ENCODE measurements at regions not wholly inside any gene's neighbourhood (a gene's known extent, or its start where the extent isn't known, plus 50 kb on each side); places are given as distances from the start of the nearest gene placed in this dataset.
"Not testable (repeated sequence)": the region's sequence is repeated elsewhere in the genome, so short reads cannot be mapped to it uniquely, and the experiment has no call there.

DNA sequence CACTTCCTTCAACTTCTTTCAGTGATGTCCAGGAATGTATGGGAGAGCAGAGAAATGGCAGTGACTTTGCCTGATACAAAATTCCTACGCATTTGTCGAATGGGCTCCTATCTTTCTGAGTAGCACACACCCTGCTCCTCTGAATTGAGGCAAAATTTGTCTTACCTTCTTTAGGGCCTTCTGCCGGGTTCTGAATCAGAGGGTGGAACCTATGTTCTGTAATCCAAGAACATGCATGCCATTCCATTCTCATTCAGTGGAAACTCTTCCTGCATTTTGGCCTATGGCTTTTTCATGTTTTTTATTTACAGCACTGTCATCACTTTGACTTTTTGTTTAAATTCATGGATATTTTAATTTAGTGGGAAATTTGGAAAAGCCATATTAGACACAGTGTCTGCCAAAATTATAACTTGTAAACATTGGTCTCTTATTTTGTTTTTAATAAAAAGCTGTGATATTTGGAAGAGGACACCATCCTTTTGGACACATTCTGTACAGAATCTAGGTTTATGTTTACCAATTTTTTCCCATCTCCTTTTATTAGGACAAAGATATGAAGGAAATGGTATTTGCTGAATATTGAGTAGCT is 402.2 kb upstream of the FAR2 start:
- DNase-seq (no peak), ATAC-seq (no peak)
- POLR2A ChIA-PET, result no interaction called here
- Histone ChIP-seq H3K4me3 (ENCODE audit: low read length) (no peak overlapping the region), H3K36me3 (ENCODE audit: control insufficient read depth in 2 of 3, insufficient read depth in 3 of 3, low read length in 3 of 3) (no peaks in the 10 kb centered on the region), H3K4me1 (ENCODE audit: control insufficient read depth in 2 of 2, insufficient read depth in 2 of 2, low read length in 2 of 2) (no peaks in the 10 kb centered on the region), H3K27ac (ENCODE audit: low read depth, low read length) (no peak overlapping the region), H3K27me3 (ENCODE audit: control insufficient read depth in 2 of 2, insufficient read depth in 2 of 2, low read length in 2 of 2) (no peaks in the 10 kb centered on the region), H3K9me3 (ENCODE audit: control insufficient read depth in 2 of 3, low read length in 3 of 3) (no peaks in the 10 kb centered on the region)
- Mint-ChIP-seq H3K27ac (no peak overlapping the region), H3K4me3 (no peak overlapping the region), H3K36me3 (no peaks in the 10 kb centered on the region), H3K9me3 (peaks cover 0 to 11% (median 2%) of the 10 kb centered on the region in 11 donors), H3K27me3 (peaks cover 0 to 10% (median 4%) of the 10 kb centered on the region in 5 donors), H3K4me1 (peaks cover 0 to 2% (median 0%) of the 10 kb centered on the region in 7 donors)
- intact Hi-C loops (cut with micrococcal nuclease), result no loop called here
- CTCF ChIA-PET, result no interaction called here

DNA sequence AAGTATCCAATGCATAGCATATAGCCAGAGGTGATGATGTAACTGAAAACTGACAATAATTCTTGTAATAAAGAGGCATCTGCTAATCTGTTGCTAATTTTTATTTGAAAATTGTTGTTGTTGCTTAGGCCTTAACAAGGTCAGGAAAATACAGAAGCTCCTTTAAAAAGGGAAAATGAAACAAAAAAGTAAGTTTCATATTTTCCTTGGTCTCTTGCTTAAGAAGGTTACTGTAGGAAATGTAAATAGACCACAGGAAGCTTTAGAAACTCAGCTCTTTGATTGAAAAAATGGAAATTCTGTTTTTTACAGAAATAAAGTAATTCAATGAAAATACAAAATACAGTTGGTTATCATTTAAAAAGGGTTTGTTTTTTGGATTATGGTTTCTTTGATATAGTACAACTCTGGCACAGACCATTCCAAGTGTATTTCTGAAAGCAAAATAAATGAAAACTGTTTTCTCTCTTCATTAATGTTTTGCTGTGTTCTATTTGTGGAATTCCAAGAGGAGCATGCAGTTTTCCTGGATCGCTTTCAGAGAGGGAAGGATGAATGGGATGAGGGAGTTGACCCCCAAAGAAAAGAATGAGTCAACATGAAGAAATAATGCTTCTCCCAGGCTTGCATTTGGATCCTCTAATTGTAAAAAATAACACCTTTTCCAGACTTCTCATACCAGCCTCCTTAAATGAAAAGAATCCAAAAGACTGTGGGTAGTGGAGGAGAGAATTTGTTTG is 398.0 kb upstream of the FAR2 start:
- Histone ChIP-seq H3K27me3 (ENCODE audit: control insufficient read depth in 2 of 2, insufficient read depth in 2 of 2, low read length in 2 of 2) (no peaks in the 10 kb centered on the region), H3K27ac (ENCODE audit: low read depth, low read length) (no peak overlapping the region), H3K4me1 (ENCODE audit: control insufficient read depth in 2 of 2, insufficient read depth in 2 of 2, low read length in 2 of 2) (no peaks in the 10 kb centered on the region), H3K4me3 (ENCODE audit: low read length) (no peak overlapping the region), H3K36me3 (ENCODE audit: control insufficient read depth in 2 of 3, insufficient read depth in 3 of 3, low read length in 3 of 3) (no peaks in the 10 kb centered on the region), H3K9me3 (ENCODE audit: control insufficient read depth in 2 of 3, low read length in 3 of 3) (no peaks in the 10 kb centered on the region)
- H3K27me3 Mint-ChIP-seq, result peaks cover 0 to 5% (median 4%) of the 10 kb centered on the region in 5 donors
- intact Hi-C loops (cut with micrococcal nuclease), result no loop called here
- H3K27ac Mint-ChIP-seq, result no peak overlapping the region
- H3K36me3 Mint-ChIP-seq, result no peaks in the 10 kb centered on the region
- peaks cover 0 to 11% (median 0%) of the 10 kb centered on the region in 11 donors for H3K9me3 Mint-ChIP-seq
- H3K4me1 Mint-ChIP-seq, result peaks cover 0 to 2% (median 0%) of the 10 kb centered on the region in 7 donors
- CTCF ChIA-PET, result no interaction called here
- POLR2A ChIA-PET, result no interaction called here
- DNase-seq (no peak), ATAC-seq (no peak)
- no peak overlapping the region for H3K4me3 Mint-ChIP-seq

DNA sequence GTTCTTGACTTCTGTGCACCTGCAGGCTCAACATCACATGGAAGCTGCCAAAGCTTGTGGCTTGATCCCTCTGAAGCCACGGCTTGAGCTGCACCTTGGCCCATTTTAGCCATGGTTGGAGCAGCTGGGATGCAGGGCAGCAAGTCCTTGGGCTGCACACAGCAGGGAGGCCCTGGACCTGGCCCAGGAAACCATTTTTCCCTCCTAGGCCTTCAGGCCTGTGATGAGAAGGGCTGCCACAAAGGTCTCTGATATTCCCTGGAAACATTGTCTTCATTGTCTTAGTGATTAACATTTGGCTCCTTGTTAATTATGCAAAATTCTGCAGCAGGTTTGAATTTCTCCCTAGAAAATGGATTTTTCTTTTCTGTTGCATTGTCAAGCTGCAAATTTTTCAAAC is 394.1 kb upstream of the FAR2 start:
- H3K9me3 Mint-ChIP-seq, result peaks cover 0 to 15% (median 5%) of the 10 kb centered on the region in 11 donors
- no peak overlapping the region for H3K27ac ChIP-seq (ENCODE audit: low read depth, low read length)
- ChIA-PET POLR2A (no interaction called here), CTCF (no interaction called here)
- intact Hi-C loops (cut with micrococcal nuclease), result no loop called here
- no peak for DNase-seq
- H3K27ac Mint-ChIP-seq, result no peak overlapping the region
- H3K36me3 Mint-ChIP-seq, result no peaks in the 10 kb centered on the region
- H3K4me1 Mint-ChIP-seq, result peaks cover 0 to 2% (median 0%) of the 10 kb centered on the region in 7 donors
- H3K4me3 Mint-ChIP-seq, result no peak overlapping the region
- ATAC-seq, result no peak
- no peaks in the 10 kb centered on the region for H3K27me3 ChIP-seq (ENCODE audit: control insufficient read depth in 2 of 2, insufficient read depth in 2 of 2, low read length in 2 of 2)
- H3K4me3 ChIP-seq (ENCODE audit: low read length), result no peak overlapping the region
- no peaks in the 10 kb centered on the region for H3K4me1 ChIP-seq (ENCODE audit: control insufficient read depth in 2 of 2, insufficient read depth in 2 of 2, low read length in 2 of 2)
- H3K9me3 ChIP-seq (ENCODE audit: control insufficient read depth in 2 of 3, low read length in 3 of 3), result no peaks in the 10 kb centered on the region
- H3K27me3 Mint-ChIP-seq, result no peaks in the 10 kb centered on the region
- H3K36me3 ChIP-seq (ENCODE audit: control insufficient read depth in 2 of 3, insufficient read depth in 3 of 3, low read length in 3 of 3), result no peaks in the 10 kb centered on the region

DNA sequence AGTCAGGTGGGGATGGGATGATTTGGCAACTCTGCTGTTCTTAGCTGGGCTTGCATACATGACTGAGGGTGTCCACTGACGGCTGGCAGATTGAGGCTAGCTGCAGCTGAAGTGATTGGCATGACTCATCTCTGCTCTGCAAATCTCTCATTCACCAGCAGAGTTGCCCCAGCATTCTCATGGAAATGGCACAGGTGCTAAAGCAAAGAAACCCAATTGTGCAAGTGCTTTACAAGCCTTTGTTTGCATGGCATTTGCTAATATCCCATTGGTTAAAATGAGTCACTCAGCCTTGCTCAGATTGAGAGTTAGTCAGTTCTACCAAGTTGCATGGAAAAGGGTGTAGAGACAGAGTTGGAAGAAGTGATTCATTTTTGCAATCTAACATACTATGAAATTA is 389.7 kb upstream of the FAR2 start:
- Histone ChIP-seq H3K27me3 (ENCODE audit: control insufficient read depth in 2 of 2, insufficient read depth in 2 of 2, low read length in 2 of 2) (no peaks in the 10 kb centered on the region), H3K36me3 (ENCODE audit: control insufficient read depth in 2 of 3, insufficient read depth in 3 of 3, low read length in 3 of 3) (no peaks in the 10 kb centered on the region), H3K4me1 (ENCODE audit: control insufficient read depth in 2 of 2, insufficient read depth in 2 of 2, low read length in 2 of 2) (no peaks in the 10 kb centered on the region), H3K4me3 (ENCODE audit: low read length) (no peak overlapping the region), H3K27ac (ENCODE audit: low read depth, low read length) (no peak overlapping the region), H3K9me3 (ENCODE audit: control insufficient read depth in 2 of 3, low read length in 3 of 3) (no peaks in the 10 kb centered on the region)
- Mint-ChIP-seq H3K27me3 (no peaks in the 10 kb centered on the region), H3K27ac (no peak overlapping the region), H3K4me1 (no peaks in the 10 kb centered on the region), H3K36me3 (no peaks in the 10 kb centered on the region), H3K9me3 (peaks cover 0 to 15% (median 7%) of the 10 kb centered on the region in 11 donors), H3K4me3 (no peak overlapping the region)
- ChIA-PET CTCF (no interaction called here), POLR2A (interaction anchor here (0.5 kb wide), 1 partner anchor 14 kb away, joined by 3 read pairs; no protein-coding TSS in a partner anchor)
- DNase-seq, result no peak
- ATAC-seq, result no peak
- intact Hi-C loops (cut with micrococcal nuclease), result no loop called here

DNA sequence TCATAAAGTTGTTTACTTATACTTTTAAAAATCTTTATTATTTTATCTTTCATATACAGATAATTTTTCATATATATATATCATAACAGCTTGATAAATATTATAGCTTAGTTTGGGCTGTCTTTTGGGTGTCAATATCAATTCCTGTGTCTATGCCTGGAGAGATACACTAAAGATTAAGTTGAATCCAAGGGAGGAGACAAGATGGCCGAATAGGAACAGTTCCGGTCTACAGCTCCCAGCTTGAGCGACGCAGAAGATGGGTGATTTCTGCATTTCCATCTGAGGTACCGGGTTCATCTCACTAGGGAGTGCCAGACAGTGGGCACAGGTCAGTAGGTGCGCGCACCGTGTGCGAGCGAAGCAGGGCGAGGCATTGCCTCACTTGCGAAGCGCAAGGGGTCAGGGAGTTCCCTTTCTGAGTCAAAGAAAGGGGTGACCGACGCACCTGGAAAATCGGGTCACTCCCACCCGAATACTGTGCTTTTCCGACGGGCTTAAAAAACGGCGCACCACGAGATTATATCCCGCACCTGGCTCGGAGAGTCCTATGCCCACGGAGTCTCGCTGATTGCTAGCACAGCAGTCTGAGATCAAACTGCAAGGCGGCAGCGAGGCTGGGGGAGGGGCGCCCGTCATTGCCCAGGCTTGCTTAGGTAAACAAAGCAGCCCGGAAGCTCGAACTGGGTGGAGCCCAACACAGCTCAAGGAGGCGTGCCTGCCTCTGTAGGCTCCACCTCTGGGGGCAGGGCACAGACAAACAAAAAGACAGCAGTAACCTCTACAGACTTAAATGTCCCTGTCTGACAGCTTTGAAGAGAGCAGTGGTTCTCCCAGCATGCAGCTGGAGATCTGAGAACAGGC is 388.8 kb upstream of the FAR2 start:
- H3K4me1 Mint-ChIP-seq; H3K4me1 ChIP-seq (ENCODE audit: control insufficient read depth in 2 of 2, insufficient read depth in 2 of 2, low read length in 2 of 2); POLR2A ChIA-PET; H3K27ac Mint-ChIP-seq; H3K27me3 Mint-ChIP-seq; H3K36me3 Mint-ChIP-seq; ATAC-seq; intact Hi-C loops (cut with micrococcal nuclease); H3K27ac ChIP-seq (ENCODE audit: low read depth, low read length); H3K27me3 ChIP-seq (ENCODE audit: control insufficient read depth in 2 of 2, insufficient read depth in 2 of 2, low read length in 2 of 2); H3K9me3 ChIP-seq (ENCODE audit: control insufficient read depth in 2 of 3, low read length in 3 of 3); H3K4me3 Mint-ChIP-seq; H3K4me3 ChIP-seq (ENCODE audit: low read length); DNase-seq; H3K36me3 ChIP-seq (ENCODE audit: control insufficient read depth in 2 of 3, insufficient read depth in 3 of 3, low read length in 3 of 3); CTCF ChIA-PET: not testable (repeated sequence)
- peaks cover 0 to 15% (median 7%) of the 10 kb centered on the region in 11 donors for H3K9me3 Mint-ChIP-seq

DNA sequence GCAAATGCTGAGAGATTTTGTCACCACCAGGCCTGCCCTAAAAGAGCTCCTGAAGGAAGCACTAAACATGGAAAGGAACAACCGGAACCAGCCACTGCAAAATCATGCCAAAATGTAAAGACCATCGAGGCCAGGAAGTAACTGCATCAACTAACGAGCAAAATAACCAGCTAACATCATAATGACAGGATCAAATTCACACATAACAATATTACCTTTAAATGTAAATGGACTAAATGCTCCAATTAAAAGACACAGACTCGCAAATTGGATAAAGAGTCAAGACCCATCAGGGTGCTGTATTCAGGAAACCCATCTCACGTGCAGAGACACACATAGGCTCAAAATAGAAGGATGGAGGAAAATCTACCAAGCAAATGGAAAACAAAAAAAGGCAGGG is 387.2 kb upstream of the FAR2 start:
- H3K4me1 Mint-ChIP-seq; DNase-seq; H3K4me3 ChIP-seq (ENCODE audit: low read length); H3K4me3 Mint-ChIP-seq; CTCF ChIA-PET; ATAC-seq; H3K9me3 ChIP-seq (ENCODE audit: control insufficient read depth in 2 of 3, low read length in 3 of 3); H3K27me3 Mint-ChIP-seq; H3K27ac ChIP-seq (ENCODE audit: low read depth, low read length); H3K36me3 Mint-ChIP-seq; H3K27ac Mint-ChIP-seq; intact Hi-C loops (cut with micrococcal nuclease); H3K4me1 ChIP-seq (ENCODE audit: control insufficient read depth in 2 of 2, insufficient read depth in 2 of 2, low read length in 2 of 2); H3K36me3 ChIP-seq (ENCODE audit: control insufficient read depth in 2 of 3, insufficient read depth in 3 of 3, low read length in 3 of 3); H3K27me3 ChIP-seq (ENCODE audit: control insufficient read depth in 2 of 2, insufficient read depth in 2 of 2, low read length in 2 of 2); POLR2A ChIA-PET: not testable (repeated sequence)
- peaks cover 0 to 11% (median 4%) of the 10 kb centered on the region in 11 donors for H3K9me3 Mint-ChIP-seq

Measured in naive thymus-derived CD4-positive, alpha-beta T cell (primary cell).